ENCODE measurements at regions not wholly inside any gene's neighbourhood (a gene's known extent, or its start where the extent isn't known, plus 50 kb on each side); places are given as distances from the start of the nearest gene placed in this dataset.
A peak's percentile ranks its signal among the peaks of the same experiment; 100 is the strongest.

DNA sequence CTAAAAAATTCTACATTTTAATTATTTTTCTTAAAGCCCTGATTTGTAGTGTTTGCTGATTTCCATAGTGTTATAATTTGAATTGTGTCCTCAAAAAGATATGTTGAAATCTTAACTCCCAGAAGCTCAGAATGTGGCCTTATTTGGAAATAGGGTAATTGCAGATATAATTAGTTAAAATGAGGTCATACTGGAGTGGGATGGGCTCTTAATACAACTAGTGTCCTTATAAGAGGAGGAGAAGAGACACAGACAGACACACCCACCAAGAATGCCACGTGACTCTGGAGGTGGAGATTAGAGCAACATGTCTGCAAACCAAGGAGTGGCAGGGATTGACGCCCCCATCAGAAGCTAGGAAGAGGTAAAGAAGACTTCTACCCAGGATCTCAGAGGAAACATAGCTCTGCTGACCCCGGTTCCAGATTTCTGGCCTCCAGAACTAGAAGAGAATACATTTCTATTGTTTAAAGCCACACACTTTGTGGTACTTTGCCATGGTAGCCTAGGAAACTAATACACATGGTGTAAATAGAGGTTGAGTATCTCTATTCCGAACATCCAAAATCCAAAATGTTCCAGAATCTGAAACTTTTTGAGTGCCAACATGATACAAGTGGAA is 70.5 kb upstream of the IRF2 start:
- Histone ChIP-seq H3K36me3 (ENCODE audit: control insufficient read depth in 2 of 2, insufficient read depth in 1 of 2, low read length in 2 of 2) (no peaks in the 10 kb centered on the region), H3K4me1 (ENCODE audit: control insufficient read depth, insufficient read depth, low read length) (no peaks in the 10 kb centered on the region), H3K9me3 (ENCODE audit: control insufficient read depth, insufficient read depth, low read depth, low read length) (no peaks in the 10 kb centered on the region), H3K4me3 (ENCODE audit: low read depth, low read length) (no peak overlapping the region), H3K27ac (ENCODE audit: extremely low read depth, low read depth, low read length) (no peak overlapping the region)
- ChIA-PET POLR2A (no interaction called here), CTCF (no interaction called here)
- TF ChIP-seq, protein P1, sequence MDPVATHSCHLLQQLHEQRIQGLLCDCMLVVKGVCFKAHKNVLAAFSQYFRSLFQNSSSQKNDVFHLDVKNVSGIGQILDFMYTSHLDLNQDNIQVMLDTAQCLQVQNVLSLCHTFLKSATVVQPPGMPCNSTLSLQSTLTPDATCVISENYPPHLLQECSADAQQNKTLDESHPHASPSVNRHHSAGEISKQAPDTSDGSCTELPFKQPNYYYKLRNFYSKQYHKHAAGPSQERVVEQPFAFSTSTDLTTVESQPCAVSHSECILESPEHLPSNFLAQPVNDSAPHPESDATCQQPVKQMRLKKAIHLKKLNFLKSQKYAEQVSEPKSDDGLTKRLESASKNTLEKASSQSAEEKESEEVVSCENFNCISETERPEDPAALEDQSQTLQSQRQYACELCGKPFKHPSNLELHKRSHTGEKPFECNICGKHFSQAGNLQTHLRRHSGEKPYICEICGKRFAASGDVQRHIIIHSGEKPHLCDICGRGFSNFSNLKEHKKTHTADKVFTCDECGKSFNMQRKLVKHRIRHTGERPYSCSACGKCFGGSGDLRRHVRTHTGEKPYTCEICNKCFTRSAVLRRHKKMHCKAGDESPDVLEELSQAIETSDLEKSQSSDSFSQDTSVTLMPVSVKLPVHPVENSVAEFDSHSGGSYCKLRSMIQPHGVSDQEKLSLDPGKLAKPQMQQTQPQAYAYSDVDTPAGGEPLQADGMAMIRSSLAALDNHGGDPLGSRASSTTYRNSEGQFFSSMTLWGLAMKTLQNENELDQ (tag by site-specific recombination; IDR thresholded peaks at IDR 0.05; ENCODE audit: low read depth): no peak
- TF ChIP-seq SP3 (tag by site-specific recombination; IDR thresholded peaks at IDR 0.05) (peak; percentile 33; the same call in 1 of the 2 replicates), HOXD13 (CRISPR knock-in tag; IDR thresholded peaks at IDR 0.05; ENCODE audit: borderline replicate concordance) (no peak), ZNF335 (tag by site-specific recombination; conservative IDR thresholded peaks at IDR 0.05) (no peak), ZNF138 (tag by site-specific recombination; IDR thresholded peaks at IDR 0.05; ENCODE audit: borderline replicate concordance) (no peak), KLF9 (tag by site-specific recombination; IDR thresholded peaks at IDR 0.05; ENCODE audit: low read depth) (0 out of 2 replicates have a peak, but pooled peaks have one; percentile 23), KLF10 (tag by site-specific recombination; IDR thresholded peaks at IDR 0.05) (peak; percentile 65), ZNF416 (tag by site-specific recombination; IDR thresholded peaks at IDR 0.05) (no peak), ZFHX2 (tag by site-specific recombination; conservative IDR thresholded peaks at IDR 0.05) (0 out of 2 replicates have a peak, but pooled peaks have one; percentile 12)

DNA sequence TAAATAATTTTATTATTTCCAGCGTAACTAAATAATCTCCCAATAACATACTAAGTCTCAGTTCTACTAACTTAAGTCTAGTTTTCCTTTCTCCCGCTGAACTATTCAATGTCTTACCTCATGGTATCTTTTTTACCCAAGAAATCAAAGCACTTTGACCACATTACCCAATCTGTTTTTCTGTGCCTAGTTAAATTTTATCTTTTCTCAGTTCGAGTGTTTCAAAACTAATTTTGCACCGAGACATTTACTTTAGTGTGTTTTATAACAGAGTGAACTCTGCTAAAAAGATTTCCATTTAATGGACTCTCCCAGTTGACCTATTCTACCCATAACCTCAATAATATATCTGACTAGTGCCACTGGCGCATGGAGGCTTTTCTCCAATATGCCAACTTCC is 67.6 kb upstream of the IRF2 start:
- Histone ChIP-seq H3K9me3 (ENCODE audit: control insufficient read depth, insufficient read depth, low read depth, low read length) (no peaks in the 10 kb centered on the region), H3K4me1 (ENCODE audit: control insufficient read depth, insufficient read depth, low read length) (no peaks in the 10 kb centered on the region), H3K4me3 (ENCODE audit: low read depth, low read length) (no peak overlapping the region), H3K36me3 (ENCODE audit: control insufficient read depth in 2 of 2, insufficient read depth in 1 of 2, low read length in 2 of 2) (no peaks in the 10 kb centered on the region), H3K27ac (ENCODE audit: extremely low read depth, low read depth, low read length) (no peak overlapping the region)
- CTCF ChIA-PET: no interaction called here
- no peak for TF ChIP-seq SP7 (tag by site-specific recombination; IDR thresholded peaks at IDR 0.05)
- TF ChIP-seq ZNF585B (tag by site-specific recombination; IDR thresholded peaks at IDR 0.05): no peak
- no peak for TF ChIP-seq ZBTB48 (tag by site-specific recombination; IDR thresholded peaks at IDR 0.05)
- TF ChIP-seq, protein P2, sequence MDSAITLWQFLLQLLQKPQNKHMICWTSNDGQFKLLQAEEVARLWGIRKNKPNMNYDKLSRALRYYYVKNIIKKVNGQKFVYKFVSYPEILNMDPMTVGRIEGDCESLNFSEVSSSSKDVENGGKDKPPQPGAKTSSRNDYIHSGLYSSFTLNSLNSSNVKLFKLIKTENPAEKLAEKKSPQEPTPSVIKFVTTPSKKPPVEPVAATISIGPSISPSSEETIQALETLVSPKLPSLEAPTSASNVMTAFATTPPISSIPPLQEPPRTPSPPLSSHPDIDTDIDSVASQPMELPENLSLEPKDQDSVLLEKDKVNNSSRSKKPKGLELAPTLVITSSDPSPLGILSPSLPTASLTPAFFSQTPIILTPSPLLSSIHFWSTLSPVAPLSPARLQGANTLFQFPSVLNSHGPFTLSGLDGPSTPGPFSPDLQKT (IDR thresholded peaks at IDR 0.05; ENCODE audit: borderline replicate concordance, low read depth, low read length): no peak
- no peak for TF ChIP-seq KLF9 (tag by site-specific recombination; IDR thresholded peaks at IDR 0.05; ENCODE audit: low read depth)
- TF ChIP-seq, protein P3, sequence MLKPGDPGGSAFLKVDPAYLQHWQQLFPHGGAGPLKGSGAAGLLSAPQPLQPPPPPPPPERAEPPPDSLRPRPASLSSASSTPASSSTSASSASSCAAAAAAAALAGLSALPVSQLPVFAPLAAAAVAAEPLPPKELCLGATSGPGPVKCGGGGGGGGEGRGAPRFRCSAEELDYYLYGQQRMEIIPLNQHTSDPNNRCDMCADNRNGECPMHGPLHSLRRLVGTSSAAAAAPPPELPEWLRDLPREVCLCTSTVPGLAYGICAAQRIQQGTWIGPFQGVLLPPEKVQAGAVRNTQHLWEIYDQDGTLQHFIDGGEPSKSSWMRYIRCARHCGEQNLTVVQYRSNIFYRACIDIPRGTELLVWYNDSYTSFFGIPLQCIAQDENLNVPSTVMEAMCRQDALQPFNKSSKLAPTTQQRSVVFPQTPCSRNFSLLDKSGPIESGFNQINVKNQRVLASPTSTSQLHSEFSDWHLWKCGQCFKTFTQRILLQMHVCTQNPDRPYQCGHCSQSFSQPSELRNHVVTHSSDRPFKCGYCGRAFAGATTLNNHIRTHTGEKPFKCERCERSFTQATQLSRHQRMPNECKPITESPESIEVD (tag by site-specific recombination; IDR thresholded peaks at IDR 0.05): no peak
- TF ChIP-seq BCL11A (tag by site-specific recombination; IDR thresholded peaks at IDR 0.05; ENCODE audit: low read depth): no peak
- no peak for TF ChIP-seq ZNF248 (tag by site-specific recombination; IDR thresholded peaks at IDR 0.05)
- no peak for TF ChIP-seq ZNF302 (tag by site-specific recombination; IDR thresholded peaks at IDR 0.05; ENCODE audit: low read depth)
- no peak for TF ChIP-seq SCRT2 (tag by site-specific recombination; IDR thresholded peaks at IDR 0.05)
- TF ChIP-seq, protein P4, sequence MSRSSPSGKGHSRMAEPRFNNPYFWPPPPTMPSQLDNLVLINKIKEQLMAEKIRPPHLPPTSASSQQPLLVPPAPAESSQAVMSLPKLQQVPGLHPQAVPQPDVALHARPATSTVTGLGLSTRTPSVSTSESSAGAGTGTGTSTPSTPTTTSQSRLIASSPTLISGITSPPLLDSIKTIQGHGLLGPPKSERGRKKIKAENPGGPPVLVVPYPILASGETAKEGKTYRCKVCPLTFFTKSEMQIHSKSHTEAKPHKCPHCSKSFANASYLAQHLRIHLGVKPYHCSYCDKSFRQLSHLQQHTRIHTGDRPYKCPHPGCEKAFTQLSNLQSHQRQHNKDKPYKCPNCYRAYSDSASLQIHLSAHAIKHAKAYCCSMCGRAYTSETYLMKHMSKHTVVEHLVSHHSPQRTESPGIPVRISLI (tag by site-specific recombination; IDR thresholded peaks at IDR 0.05): no peak
- no peak for TF ChIP-seq ZNF416 (tag by site-specific recombination; IDR thresholded peaks at IDR 0.05)
- POLR2A ChIA-PET: no interaction called here

Measured in HEK293 (cell line).